Hippocampal formation (tissue), 2 donors: ENCODE measurements at regions not wholly inside any gene's neighbourhood (a gene's known extent, or its start where the extent isn't known, plus 50 kb on each side); places are given as distances from the start of the nearest gene placed in this dataset.
A peak's percentile ranks its signal among the peaks of the same experiment; 100 is the strongest.

ENCODE experiments used
- DNase-seq, 2 donors: peaks; one replicate each; lab custom pipeline; 2025; lab: John Stamatoyannopoulos, UW

GRCh38 chr12:75974323-75975187, 57.0 kb downstream of the PHLDA1 start:
- no peak for DNase-seq

- DNase-seq, result no peak
Measured at GRCh38 chr12:75971253-75971652, 60.3 kb downstream of the PHLDA1 start.

GRCh38 chr12:75970310-75970709, 61.3 kb downstream of the PHLDA1 start:
- no peak for DNase-seq

DNA sequence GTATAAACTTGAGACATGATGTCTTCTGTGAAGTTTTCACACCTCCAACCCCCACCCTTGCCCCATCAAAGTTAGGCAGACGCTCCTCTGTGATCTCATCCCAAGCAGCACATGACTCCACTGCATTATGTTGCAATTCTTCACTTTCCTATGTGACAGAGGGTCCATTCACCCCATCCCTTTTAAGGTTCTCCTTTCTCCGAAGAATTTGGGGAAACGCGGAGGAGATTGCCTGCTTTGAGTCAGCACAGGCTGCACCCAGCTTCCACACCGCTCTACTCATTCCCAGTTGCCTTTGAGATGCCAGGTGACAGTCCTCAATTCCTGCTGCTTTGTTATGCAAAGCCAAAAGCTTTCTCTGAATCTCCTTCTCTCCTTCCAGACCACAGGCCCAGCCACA, 61.8 kb downstream of the PHLDA1 start:
- DNase-seq, result no peak

- no peak for DNase-seq
Measured at GRCh38 chr12:75965661-75966060, 65.9 kb downstream of the PHLDA1 start.

- DNase-seq, result no peak
Measured at GRCh38 chr12:75964150-75964549, 67.4 kb downstream of the PHLDA1 start.

- DNase-seq, result no peak
Measured at GRCh38 chr12:75961878-75962277, 69.7 kb downstream of the PHLDA1 start.

GRCh38 chr12:75960954-75961661, 70.5 kb downstream of the PHLDA1 start:
- no peak for DNase-seq

GRCh38 chr12:75960086-75960910, 71.3 kb downstream of the PHLDA1 start:
- DNase-seq, result no peak

- no peak for DNase-seq
Measured at GRCh38 chr12:75959506-75959905, 72.1 kb downstream of the PHLDA1 start.

DNA sequence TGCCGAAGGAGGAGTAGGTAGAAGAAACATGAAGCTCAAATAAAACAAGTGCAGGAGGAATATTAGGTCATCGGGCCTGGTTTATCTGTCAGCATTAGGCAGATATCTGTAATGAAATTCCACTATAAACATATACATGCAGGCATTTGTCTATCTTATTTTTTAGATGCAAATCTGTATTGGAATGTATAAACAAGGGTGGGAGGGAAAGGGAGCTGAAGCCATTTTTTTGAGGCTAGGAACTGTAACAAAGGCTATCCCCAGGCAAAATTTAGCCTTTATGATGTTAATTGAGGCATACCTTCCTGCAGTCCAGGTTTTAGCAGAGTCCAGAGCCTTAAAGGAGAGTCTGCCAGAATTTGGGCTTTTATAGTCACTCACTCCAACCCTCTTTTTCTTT, 72.5 kb downstream of the PHLDA1 start:
- DNase-seq, result no peak

DNA sequence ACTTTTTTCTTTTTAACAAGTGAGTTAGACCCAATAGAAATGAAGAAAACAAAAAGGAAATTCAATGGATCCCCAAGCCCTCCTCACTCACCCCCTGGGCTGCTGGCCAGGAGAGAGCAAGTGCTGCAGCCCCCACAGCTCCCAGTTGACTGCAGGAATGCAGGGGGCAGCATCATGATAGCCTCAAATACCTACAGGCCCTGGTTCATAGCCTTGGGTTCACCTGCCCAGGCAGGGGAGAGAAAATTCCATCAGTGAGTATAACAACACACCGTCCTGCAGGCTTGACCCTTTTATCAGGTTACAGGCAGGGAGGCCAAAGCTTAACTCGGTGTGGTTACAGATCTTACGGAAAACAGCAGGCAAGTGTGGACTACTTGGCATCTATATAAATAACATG, 76.3 kb downstream of the PHLDA1 start:
- no peak for DNase-seq

- DNase-seq, result no peak
Measured at GRCh38 chr12:75954749-75955148, 76.8 kb downstream of the PHLDA1 start.

- DNase-seq, result no peak
Measured at GRCh38 chr12:75954041-75954440, 77.5 kb downstream of the PHLDA1 start.

DNA sequence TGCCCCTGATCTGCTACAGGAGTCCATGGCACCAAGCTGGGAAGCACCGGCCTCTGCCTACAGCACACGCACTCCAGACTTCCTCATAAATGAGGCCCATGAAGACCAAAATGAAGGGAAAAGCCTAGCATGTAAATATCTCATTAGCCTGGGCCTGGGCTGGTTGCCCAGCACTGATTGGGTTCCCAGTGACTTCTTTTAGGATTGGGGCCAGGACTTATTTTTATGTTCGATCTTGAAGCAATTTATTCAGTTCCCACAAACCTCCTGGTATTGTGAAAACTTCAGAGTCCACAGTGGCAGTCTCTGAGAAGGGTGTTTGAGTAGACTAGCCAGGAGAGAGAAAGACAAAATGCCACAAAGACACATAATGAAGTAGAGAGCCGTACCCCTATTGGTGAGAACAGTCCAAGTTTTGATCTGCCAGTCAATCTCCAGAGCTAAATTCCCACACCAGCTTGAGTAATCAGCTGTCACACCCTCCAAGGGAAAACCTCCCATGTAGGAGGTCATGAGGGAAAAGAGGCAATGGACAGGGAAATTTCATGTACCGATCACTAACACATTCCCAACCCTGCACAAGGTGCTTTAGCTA, 78.2 kb downstream of the PHLDA1 start:
- peak; percentile 10 to 27 for DNase-seq

- DNase-seq, result no peak
Measured at GRCh38 chr12:75951399-75952278, 79.9 kb downstream of the PHLDA1 start.

DNA sequence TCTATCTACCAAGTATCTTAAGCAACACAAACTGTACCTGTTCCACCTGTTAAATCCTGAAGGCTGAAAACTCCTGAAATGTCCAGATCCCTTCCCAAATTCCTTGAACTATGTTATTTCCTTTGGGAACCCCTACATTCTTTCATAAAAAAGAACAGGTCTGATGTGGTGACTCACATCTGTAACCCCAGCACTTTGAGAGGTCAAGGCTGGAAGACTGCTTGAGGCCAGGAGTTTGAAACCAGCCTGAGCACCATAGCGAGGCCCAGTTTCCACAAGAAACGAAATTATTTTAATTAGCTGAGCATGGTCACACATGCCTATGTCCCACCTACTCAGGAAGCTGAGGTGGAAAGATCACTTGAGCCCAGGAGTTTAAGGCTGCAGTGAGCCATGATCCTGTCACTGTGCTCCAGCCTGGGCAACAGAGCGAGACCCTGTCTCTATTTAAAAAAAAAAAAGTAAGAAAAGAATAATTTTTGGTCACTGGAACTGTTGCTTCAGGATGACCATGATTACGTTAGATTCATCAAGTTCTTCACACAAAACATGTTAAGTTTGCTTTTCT, 84.3 kb downstream of the PHLDA1 start:
- DNase-seq, result no peak

DNA sequence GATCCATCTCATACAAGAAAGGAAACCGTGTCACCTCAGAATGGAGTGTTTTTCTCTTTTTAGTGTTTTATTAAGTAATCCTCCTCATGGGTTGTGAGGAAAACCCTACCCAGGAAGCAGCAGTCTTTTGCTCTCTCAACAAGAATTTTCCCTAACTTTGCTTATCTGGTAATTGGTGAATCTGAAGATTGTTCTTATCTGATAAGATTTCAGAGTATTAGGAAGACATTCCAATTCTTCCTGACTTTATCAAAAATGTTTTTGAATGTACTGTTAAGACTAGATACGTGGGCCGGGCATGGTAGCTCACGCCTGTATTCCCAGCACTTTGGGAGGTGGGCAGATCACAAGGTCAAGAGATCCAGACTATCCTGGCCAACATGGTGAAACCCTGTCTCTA, 86.0 kb downstream of the PHLDA1 start:
- no peak for DNase-seq

GRCh38 chr12:75944905-75945432, 86.6 kb downstream of the PHLDA1 start:
- DNase-seq, result no peak
